ENCODE measurements at regions not wholly inside any gene's neighbourhood (a gene's known extent, or its start where the extent isn't known, plus 50 kb on each side); places are given as distances from the start of the nearest gene placed in this dataset.

- no peak for TF ChIP-seq SIN3A (IDR thresholded peaks at IDR 0.05; ENCODE audit: borderline replicate concordance, insufficient read depth, low read depth, low read length)
- TF ChIP-seq, protein P1, sequence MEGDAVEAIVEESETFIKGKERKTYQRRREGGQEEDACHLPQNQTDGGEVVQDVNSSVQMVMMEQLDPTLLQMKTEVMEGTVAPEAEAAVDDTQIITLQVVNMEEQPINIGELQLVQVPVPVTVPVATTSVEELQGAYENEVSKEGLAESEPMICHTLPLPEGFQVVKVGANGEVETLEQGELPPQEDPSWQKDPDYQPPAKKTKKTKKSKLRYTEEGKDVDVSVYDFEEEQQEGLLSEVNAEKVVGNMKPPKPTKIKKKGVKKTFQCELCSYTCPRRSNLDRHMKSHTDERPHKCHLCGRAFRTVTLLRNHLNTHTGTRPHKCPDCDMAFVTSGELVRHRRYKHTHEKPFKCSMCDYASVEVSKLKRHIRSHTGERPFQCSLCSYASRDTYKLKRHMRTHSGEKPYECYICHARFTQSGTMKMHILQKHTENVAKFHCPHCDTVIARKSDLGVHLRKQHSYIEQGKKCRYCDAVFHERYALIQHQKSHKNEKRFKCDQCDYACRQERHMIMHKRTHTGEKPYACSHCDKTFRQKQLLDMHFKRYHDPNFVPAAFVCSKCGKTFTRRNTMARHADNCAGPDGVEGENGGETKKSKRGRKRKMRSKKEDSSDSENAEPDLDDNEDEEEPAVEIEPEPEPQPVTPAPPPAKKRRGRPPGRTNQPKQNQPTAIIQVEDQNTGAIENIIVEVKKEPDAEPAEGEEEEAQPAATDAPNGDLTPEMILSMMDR (IDR thresholded peaks at IDR 0.05), result no peak
- TF ChIP-seq, protein P2, sequence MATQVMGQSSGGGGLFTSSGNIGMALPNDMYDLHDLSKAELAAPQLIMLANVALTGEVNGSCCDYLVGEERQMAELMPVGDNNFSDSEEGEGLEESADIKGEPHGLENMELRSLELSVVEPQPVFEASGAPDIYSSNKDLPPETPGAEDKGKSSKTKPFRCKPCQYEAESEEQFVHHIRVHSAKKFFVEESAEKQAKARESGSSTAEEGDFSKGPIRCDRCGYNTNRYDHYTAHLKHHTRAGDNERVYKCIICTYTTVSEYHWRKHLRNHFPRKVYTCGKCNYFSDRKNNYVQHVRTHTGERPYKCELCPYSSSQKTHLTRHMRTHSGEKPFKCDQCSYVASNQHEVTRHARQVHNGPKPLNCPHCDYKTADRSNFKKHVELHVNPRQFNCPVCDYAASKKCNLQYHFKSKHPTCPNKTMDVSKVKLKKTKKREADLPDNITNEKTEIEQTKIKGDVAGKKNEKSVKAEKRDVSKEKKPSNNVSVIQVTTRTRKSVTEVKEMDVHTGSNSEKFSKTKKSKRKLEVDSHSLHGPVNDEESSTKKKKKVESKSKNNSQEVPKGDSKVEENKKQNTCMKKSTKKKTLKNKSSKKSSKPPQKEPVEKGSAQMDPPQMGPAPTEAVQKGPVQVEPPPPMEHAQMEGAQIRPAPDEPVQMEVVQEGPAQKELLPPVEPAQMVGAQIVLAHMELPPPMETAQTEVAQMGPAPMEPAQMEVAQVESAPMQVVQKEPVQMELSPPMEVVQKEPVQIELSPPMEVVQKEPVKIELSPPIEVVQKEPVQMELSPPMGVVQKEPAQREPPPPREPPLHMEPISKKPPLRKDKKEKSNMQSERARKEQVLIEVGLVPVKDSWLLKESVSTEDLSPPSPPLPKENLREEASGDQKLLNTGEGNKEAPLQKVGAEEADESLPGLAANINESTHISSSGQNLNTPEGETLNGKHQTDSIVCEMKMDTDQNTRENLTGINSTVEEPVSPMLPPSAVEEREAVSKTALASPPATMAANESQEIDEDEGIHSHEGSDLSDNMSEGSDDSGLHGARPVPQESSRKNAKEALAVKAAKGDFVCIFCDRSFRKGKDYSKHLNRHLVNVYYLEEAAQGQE (IDR thresholded peaks at IDR 0.05; ENCODE audit: insufficient read depth in 1 of 2, low read depth in 2 of 2, low read length in 1 of 2), result no peak
These were observed 274.1 kb upstream of the MC4R start for GRCh38 chr18:60646725-60647124.
